ENCODE measurements at regions not wholly inside any gene's neighbourhood (a gene's known extent, or its start where the extent isn't known, plus 50 kb on each side); places are given as distances from the start of the nearest gene placed in this dataset.

DNA sequence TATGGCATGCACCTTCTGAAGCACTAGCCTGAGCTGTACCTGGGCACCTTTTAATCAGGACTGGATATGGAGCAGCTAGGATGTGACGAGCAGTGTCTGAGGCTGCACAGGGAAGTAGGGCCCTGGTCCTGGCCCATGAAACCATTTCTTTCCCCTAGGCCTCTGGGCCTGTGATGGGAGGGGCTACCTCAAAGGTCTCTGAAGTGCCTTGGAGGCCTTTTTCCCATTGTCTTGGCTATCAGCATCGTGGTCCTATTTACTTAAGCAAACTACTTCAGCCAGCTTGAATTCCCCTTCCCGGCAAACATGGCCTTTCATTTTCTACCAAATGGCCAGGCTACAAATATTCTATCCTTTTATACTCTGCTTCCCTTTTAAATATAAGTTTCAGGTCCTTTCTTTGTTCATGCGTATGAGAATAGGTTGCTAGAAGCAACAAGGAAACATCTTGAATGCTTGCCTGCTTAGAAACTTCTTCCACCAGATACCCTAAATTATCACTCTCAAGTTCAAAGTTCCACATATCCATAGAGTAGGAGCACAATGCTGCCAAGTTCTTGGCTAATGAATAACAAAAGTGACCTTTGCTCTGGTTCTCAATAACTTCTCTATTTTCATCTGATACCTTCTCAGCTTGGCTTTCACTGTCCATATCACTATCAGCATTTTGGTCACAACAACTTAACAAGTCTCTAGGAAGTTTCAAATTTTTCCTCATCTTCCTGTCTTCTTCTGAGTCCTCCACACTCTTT lies 673.1 kb downstream of the HTR1B start:
- Mint-ChIP-seq H3K27me3 (ENCODE audit: unreplicated experiment) (no peaks in the 10 kb centered on the region), H3K9me3 (ENCODE audit: unreplicated experiment) (no peaks in the 10 kb centered on the region), H3K36me3 (ENCODE audit: unreplicated experiment) (no peaks in the 10 kb centered on the region)

GRCh38 chr6:76789580-76789979 lies 673.7 kb downstream of the HTR1B start:
- no peaks in the 10 kb centered on the region for H3K27me3 Mint-ChIP-seq (ENCODE audit: unreplicated experiment)
- DNase-seq = no peak
- H3K27ac Mint-ChIP-seq (ENCODE audit: unreplicated experiment) = no peak overlapping the region
- no peaks in the 10 kb centered on the region for H3K9me3 Mint-ChIP-seq (ENCODE audit: unreplicated experiment)
- H3K4me1 Mint-ChIP-seq (ENCODE audit: low read depth, unreplicated experiment) = peaks cover 2% of the 10 kb centered on the region
- TF ChIP-seq, protein P1, sequence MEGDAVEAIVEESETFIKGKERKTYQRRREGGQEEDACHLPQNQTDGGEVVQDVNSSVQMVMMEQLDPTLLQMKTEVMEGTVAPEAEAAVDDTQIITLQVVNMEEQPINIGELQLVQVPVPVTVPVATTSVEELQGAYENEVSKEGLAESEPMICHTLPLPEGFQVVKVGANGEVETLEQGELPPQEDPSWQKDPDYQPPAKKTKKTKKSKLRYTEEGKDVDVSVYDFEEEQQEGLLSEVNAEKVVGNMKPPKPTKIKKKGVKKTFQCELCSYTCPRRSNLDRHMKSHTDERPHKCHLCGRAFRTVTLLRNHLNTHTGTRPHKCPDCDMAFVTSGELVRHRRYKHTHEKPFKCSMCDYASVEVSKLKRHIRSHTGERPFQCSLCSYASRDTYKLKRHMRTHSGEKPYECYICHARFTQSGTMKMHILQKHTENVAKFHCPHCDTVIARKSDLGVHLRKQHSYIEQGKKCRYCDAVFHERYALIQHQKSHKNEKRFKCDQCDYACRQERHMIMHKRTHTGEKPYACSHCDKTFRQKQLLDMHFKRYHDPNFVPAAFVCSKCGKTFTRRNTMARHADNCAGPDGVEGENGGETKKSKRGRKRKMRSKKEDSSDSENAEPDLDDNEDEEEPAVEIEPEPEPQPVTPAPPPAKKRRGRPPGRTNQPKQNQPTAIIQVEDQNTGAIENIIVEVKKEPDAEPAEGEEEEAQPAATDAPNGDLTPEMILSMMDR (IDR thresholded peaks at IDR 0.05; ENCODE audit: partially characterized antibody, unreplicated experiment) = no peak
- no peaks in the 10 kb centered on the region for H3K36me3 Mint-ChIP-seq (ENCODE audit: unreplicated experiment)
- no peak overlapping the region for H3K4me3 Mint-ChIP-seq (ENCODE audit: unreplicated experiment)

More for the DNA sequence above, 673.1 kb downstream of the HTR1B start:
- no peak for DNase-seq
- TF ChIP-seq, protein P1 (IDR thresholded peaks at IDR 0.05; ENCODE audit: partially characterized antibody, unreplicated experiment) = no peak
- Mint-ChIP-seq H3K4me3 (ENCODE audit: unreplicated experiment) (no peak overlapping the region), H3K4me1 (ENCODE audit: low read depth, unreplicated experiment) (peaks cover 2% of the 10 kb centered on the region), H3K27ac (ENCODE audit: unreplicated experiment) (no peak overlapping the region)

DNA sequence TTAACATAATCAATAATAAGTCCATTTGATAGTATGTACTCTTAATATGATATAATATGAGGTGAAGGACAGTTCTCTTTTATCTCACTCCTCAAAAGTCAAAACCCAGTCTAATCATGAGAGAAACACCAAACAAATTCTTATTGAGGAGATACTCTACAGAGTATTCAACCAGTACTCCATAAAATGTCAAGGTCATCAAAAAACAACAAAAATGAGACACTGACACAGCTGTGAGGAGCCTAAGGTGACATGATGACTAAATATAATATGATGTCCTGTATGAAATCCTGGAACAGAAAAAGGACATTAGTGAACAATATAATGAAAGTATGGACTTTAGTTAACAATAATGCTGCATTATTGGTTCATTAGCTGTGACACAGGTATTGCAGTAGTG lies 675.1 kb downstream of the HTR1B start:
- Mint-ChIP-seq H3K9me3 (ENCODE audit: unreplicated experiment) (no peaks in the 10 kb centered on the region), H3K4me3 (ENCODE audit: unreplicated experiment) (no peak overlapping the region), H3K4me1 (ENCODE audit: low read depth, unreplicated experiment) (peaks cover 2% of the 10 kb centered on the region), H3K27me3 (ENCODE audit: unreplicated experiment) (no peaks in the 10 kb centered on the region), H3K36me3 (ENCODE audit: unreplicated experiment) (no peaks in the 10 kb centered on the region), H3K27ac (ENCODE audit: unreplicated experiment) (no peak overlapping the region)
- TF ChIP-seq, protein P1 (IDR thresholded peaks at IDR 0.05; ENCODE audit: partially characterized antibody, unreplicated experiment) = no peak
- DNase-seq = no peak

GRCh38 chr6:76779068-76779467 lies 684.2 kb downstream of the HTR1B start:
- Mint-ChIP-seq H3K27ac (ENCODE audit: unreplicated experiment) (no peak overlapping the region), H3K4me3 (ENCODE audit: unreplicated experiment) (no peak overlapping the region)

DNA sequence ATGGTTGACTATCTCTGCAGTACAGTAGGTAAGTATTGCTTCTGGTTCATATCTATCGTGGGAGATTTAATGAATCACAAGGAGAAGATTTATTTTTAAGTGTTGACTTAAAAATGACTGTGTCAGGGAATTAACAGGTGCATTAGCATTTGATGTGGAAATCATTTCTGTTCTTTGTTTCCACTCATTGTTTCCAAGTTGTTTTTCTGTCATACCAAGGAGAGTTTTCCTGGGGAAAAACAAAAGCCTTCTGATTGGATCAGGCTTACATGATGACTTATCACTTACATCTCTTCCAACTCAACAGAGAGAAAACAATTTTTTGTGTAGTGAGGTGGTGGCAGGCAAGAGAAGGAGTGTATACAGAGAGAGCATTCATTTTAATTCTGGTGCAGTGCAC lies 686.4 kb downstream of the HTR1B start:
- Mint-ChIP-seq H3K9me3 (ENCODE audit: unreplicated experiment) (no peaks in the 10 kb centered on the region), H3K27me3 (ENCODE audit: unreplicated experiment) (no peaks in the 10 kb centered on the region), H3K4me3 (ENCODE audit: unreplicated experiment) (no peak overlapping the region), H3K4me1 (ENCODE audit: low read depth, unreplicated experiment) (no peaks in the 10 kb centered on the region), H3K27ac (ENCODE audit: unreplicated experiment) (no peak overlapping the region), H3K36me3 (ENCODE audit: unreplicated experiment) (no peaks in the 10 kb centered on the region)
- TF ChIP-seq, protein P1 (IDR thresholded peaks at IDR 0.05; ENCODE audit: partially characterized antibody, unreplicated experiment) = no peak
- no peak for DNase-seq

More at GRCh38 chr6:76779068-76779467, 684.2 kb downstream of the HTR1B start:
- no peaks in the 10 kb centered on the region for H3K4me1 Mint-ChIP-seq (ENCODE audit: low read depth, unreplicated experiment)
- no peaks in the 10 kb centered on the region for H3K9me3 Mint-ChIP-seq (ENCODE audit: unreplicated experiment)
- DNase-seq = no peak
- TF ChIP-seq, protein P1 (IDR thresholded peaks at IDR 0.05; ENCODE audit: partially characterized antibody, unreplicated experiment) = no peak
- no peaks in the 10 kb centered on the region for H3K27me3 Mint-ChIP-seq (ENCODE audit: unreplicated experiment)
- H3K36me3 Mint-ChIP-seq (ENCODE audit: unreplicated experiment) = no peaks in the 10 kb centered on the region
